Karpas-422 (cell line): ENCODE measurements at regions not wholly inside any gene's neighbourhood (a gene's known extent, or its start where the extent isn't known, plus 50 kb on each side); places are given as distances from the start of the nearest gene placed in this dataset.

ENCODE experiments used
- DNase-seq: peaks from one replicate; pipeline ENCODE4 v3.0.0-alpha.2; 2015
- H2AFZ ChIP-seq: fragments of 200-600 bp; sonication (generic); 2 replicates; pipeline ENCODE4 v1.6.1; 2014; ENCODE audit warnings: antibody characterized with exemption, low read length, mixed read lengths
- H3K27ac ChIP-seq: fragments of 200-600 bp; sonication (generic); 2 replicates; pipeline ENCODE4 v1.5.1; 2014; ENCODE audit warnings: mild to moderate bottlenecking, low read length, moderate library complexity
- H3K27me3 ChIP-seq: fragments of 200-600 bp; sonication (generic); 2 replicates; pipeline ENCODE4 v1.6.1; 2014; ENCODE audit warnings: low read length, mixed read lengths
- H3K36me3 ChIP-seq: fragments of 200-600 bp; sonication (generic); 2 replicates; pipeline ENCODE4 v1.6.1; 2014; ENCODE audit warnings: low read length, mixed read lengths; ENCODE audit not compliant: insufficient read depth
- H3K4me1 ChIP-seq: fragments of 200-600 bp; sonication (generic); 2 replicates; pipeline ENCODE4 v1.6.1; 2014; ENCODE audit warnings: mild to moderate bottlenecking, low read length, mixed read lengths
- H3K4me2 ChIP-seq: fragments of 200-600 bp; sonication (generic); 2 replicates; pipeline ENCODE4 v1.6.1; 2014; ENCODE audit warnings: low read length, low read depth, mild to moderate bottlenecking; ENCODE audit not compliant: poor library complexity, severe bottlenecking
- H3K4me3 ChIP-seq: fragments of 200-600 bp; sonication (generic); 2 replicates; pipeline ENCODE4 v1.5.1; 2014; ENCODE audit warnings: mild to moderate bottlenecking, antibody characterized with exemption, low read length, mixed read lengths
- H3K79me2 ChIP-seq: fragments of 200-600 bp; sonication (generic); 2 replicates; pipeline ENCODE4 v1.6.1; 2014; ENCODE audit warnings: mild to moderate bottlenecking, low read length, mixed read lengths
- H3K9ac ChIP-seq: fragments of 200-600 bp; sonication (generic); 2 replicates; pipeline ENCODE4 v1.6.0; 2014; ENCODE audit warnings: low read length
- H3K9me2 ChIP-seq: fragments of 200-600 bp; sonication (generic), shearing (Covaris generic); replicated peaks from 2 replicates; pipeline ENCODE4 v1.6.0; 2014; ENCODE audit warnings: mild to moderate bottlenecking, low read length, moderate library complexity; ENCODE audit not compliant: insufficient read depth
- H3K9me3 ChIP-seq: fragments of 300-700, 200-600 bp; sonication (generic); 2 replicates; pipeline ENCODE4 v1.6.1; 2014; ENCODE audit warnings: low read length, mixed read lengths
- H4K20me1 ChIP-seq: fragments of 200-600 bp; sonication (generic); 2 replicates; pipeline ENCODE4 v1.6.1; 2014; ENCODE audit warnings: mild to moderate bottlenecking, antibody characterized with exemption, low read length, low read depth; ENCODE audit not compliant: insufficient read depth

DNA sequence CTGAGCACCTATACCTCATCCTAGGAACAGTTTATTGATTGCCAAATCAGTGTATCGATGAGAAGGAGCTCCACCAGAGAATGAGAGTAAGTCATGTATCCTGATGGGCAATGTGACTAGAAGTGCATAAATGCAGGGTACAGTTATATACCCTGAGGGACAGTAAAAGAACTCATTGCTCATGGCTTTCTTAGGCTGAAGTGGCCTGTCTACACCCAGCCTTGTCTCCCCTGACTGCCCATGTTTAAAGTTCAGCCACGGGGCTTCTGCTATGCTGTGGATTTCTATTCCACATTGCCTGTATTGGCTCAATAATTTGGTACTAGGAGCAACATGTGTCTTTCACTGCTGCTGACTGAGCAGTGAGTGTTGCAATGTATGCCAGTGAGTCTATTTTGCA, 400.4 kb upstream of the IMPG1 start:
- H3K4me1 ChIP-seq = no peaks in the 10 kb centered on the region
- H3K9me3 ChIP-seq = peaks cover 38% of the 10 kb centered on the region
- no peak overlapping the region for H3K27ac ChIP-seq
- no peaks in the 10 kb centered on the region for H3K27me3 ChIP-seq
- no peak overlapping the region for H3K4me2 ChIP-seq
- DNase-seq = no peak
- no peak overlapping the region for H3K9ac ChIP-seq
- no peaks in the 10 kb centered on the region for H3K9me2 ChIP-seq
- no peaks in the 10 kb centered on the region for H3K36me3 ChIP-seq
- H3K79me2 ChIP-seq = no peaks in the 10 kb centered on the region
- H3K4me3 ChIP-seq = no peak overlapping the region
- H2AFZ ChIP-seq = no peak overlapping the region
- H4K20me1 ChIP-seq = no peaks in the 10 kb centered on the region

DNA sequence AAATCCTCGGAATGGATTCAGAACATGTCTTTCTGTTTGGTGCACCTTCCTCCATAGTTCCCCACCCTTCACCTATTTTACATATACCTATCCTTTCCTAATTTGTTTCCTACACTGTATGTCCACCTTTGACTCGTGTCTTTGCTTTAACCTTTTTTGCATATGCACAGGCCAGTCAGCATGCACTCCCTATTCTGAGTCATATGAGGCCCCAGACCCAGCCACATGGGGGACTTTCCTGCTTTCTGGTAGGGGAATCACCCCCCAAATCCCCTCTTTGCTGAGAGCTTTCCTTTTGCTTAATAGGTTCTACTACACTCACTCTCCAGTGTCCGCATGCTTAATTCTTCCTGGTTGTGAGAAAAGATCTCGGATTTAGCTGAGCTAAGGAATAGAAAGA, 393.8 kb upstream of the IMPG1 start:
- H3K36me3 ChIP-seq = no peaks in the 10 kb centered on the region
- no peak overlapping the region for H3K4me2 ChIP-seq
- H3K9me3 ChIP-seq = peaks cover 23% of the 10 kb centered on the region
- no peaks in the 10 kb centered on the region for H3K27me3 ChIP-seq
- H3K4me1 ChIP-seq = no peaks in the 10 kb centered on the region
- H3K4me3 ChIP-seq = no peak overlapping the region
- H4K20me1 ChIP-seq = no peaks in the 10 kb centered on the region
- no peak overlapping the region for H2AFZ ChIP-seq
- H3K79me2 ChIP-seq = no peaks in the 10 kb centered on the region
- no peak overlapping the region for H3K27ac ChIP-seq
- no peak for DNase-seq
- H3K9ac ChIP-seq = no peak overlapping the region
- H3K9me2 ChIP-seq = no peaks in the 10 kb centered on the region

DNA sequence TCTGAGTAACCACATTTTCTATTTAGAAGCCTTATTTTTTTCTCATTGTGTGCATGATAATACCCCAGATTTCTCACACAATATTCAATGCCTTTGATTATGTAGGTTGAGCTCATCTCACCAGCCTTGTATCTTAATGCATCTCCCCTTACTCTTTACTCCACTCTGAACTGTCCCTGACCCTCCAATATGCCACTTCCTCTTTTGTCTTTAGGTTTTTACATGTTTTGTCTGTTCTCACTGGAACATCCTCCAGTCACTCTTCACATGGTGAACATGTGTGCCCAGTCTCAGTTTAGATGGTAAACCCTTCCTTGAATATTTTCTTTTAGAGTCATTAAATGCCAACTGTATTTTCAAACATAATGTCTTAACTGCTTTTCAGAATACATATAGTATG, 392.9 kb upstream of the IMPG1 start:
- Histone ChIP-seq H2AFZ (no peak overlapping the region), H3K4me2 (no peak overlapping the region), H3K27me3 (no peaks in the 10 kb centered on the region), H3K36me3 (no peaks in the 10 kb centered on the region), H3K4me1 (no peaks in the 10 kb centered on the region), H3K4me3 (no peak overlapping the region), H3K9me3 (peaks cover 21% of the 10 kb centered on the region), H4K20me1 (no peaks in the 10 kb centered on the region), H3K9me2 (no peaks in the 10 kb centered on the region), H3K79me2 (no peaks in the 10 kb centered on the region), H3K27ac (no peak overlapping the region), H3K9ac (no peak overlapping the region)
- DNase-seq = no peak

DNA sequence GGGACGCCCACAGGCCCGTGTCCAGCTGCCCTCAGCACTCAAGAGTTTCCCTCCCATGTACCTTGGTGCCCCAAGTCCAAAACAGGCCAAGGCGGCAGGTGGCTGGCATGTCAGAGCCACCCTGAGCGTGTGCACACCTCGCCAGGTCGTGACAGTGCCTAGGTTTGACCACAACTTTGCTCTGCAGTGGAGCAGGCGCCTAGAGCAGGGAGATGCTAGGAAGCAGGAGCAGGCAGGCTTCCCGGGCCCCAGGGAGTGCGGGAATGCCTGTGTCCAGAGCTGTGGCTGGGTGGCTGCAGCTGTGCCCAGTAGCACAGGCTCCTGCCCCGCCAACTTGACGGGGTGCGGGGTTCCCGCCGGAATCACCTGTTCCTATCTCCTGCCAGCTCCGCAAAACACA, 380.8 kb upstream of the IMPG1 start:
- no peak overlapping the region for H3K9ac ChIP-seq
- H2AFZ ChIP-seq = no peak overlapping the region
- H3K4me1 ChIP-seq = no peaks in the 10 kb centered on the region
- H3K4me3 ChIP-seq = no peak overlapping the region
- H4K20me1 ChIP-seq = no peaks in the 10 kb centered on the region
- no peak overlapping the region for H3K27ac ChIP-seq
- no peak for DNase-seq
- peaks cover 12% of the 10 kb centered on the region for H3K9me3 ChIP-seq
- no peaks in the 10 kb centered on the region for H3K27me3 ChIP-seq
- no peaks in the 10 kb centered on the region for H3K79me2 ChIP-seq
- no peak overlapping the region for H3K4me2 ChIP-seq
- no peaks in the 10 kb centered on the region for H3K36me3 ChIP-seq
- H3K9me2 ChIP-seq = no peaks in the 10 kb centered on the region

DNA sequence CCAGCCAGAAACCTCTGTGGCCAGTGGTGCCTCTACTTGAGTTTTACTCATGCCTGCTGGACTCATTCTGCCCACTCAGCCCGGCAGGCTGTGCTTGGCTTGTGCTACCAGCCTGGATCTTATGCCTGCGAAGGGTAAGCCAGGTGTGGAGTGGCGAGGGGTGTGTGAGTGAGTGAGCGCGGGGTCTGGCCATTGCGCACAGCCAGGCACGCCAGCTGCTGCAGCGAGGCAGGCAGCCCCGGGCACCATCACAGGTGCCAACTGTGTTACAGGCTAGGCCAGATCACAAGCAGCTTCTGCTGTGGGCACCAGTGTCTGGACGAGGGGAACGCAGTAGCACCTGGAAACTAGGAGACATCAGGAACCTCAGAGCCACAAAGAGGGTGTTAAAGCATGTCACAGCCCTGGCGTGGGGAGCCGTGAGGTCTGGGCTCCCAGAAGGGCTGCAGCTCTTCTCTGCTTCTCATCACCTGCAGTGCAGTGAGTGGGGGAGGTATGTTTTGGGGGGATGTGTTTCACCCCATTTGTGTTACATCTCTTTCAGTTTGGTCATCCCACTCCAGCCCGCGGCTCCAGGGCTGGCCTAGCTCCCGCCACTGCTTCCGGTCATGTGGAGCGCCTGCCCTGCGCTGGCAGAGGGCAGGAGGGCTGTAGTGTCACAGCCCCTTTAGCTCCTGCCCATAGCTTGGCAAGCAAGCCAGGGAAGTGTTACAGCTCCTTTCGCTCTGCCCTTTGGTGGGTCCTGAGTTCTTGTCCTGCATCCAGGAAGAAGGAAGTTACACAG, 379.7 kb upstream of the IMPG1 start:
- Histone ChIP-seq H3K27me3 (no peaks in the 10 kb centered on the region), H3K4me3 (no peak overlapping the region), H3K4me2 (no peak overlapping the region), H3K9ac (no peak overlapping the region), H4K20me1 (no peaks in the 10 kb centered on the region), H3K4me1 (no peaks in the 10 kb centered on the region), H3K27ac (no peak overlapping the region), H3K36me3 (no peaks in the 10 kb centered on the region), H3K9me2 (no peaks in the 10 kb centered on the region), H3K9me3 (peaks cover 12% of the 10 kb centered on the region), H2AFZ (no peak overlapping the region), H3K79me2 (no peaks in the 10 kb centered on the region)
- no peak for DNase-seq

DNA sequence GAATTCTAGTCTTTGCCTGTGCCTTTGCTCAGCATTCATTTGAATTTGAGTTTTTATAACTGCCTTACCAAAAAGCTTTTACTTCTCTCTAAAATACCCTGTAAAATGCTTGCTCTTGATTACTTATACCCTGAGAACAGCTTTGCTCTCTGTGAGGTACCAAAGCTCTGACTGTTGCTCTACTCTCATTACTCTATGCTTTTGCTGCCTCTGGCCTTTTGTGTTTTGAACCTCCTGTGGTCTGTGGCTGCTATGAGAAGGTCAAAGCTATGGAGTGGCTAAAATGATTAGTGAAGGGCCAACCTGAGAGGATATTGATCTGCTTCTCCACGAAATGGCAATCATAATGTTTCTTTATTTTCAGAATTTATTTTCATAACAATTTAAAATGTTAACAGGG, 375.6 kb upstream of the IMPG1 start:
- no peaks in the 10 kb centered on the region for H3K4me1 ChIP-seq
- no peak overlapping the region for H3K27ac ChIP-seq
- H3K4me3 ChIP-seq = no peak overlapping the region
- H3K9me3 ChIP-seq = peaks cover 8% of the 10 kb centered on the region; the same call in 1 of the 2 replicates
- H3K79me2 ChIP-seq = no peaks in the 10 kb centered on the region
- H2AFZ ChIP-seq = no peak overlapping the region
- no peak overlapping the region for H3K4me2 ChIP-seq
- no peaks in the 10 kb centered on the region for H3K9me2 ChIP-seq
- no peaks in the 10 kb centered on the region for H3K27me3 ChIP-seq
- H3K36me3 ChIP-seq = no peaks in the 10 kb centered on the region
- DNase-seq = no peak
- H4K20me1 ChIP-seq = no peaks in the 10 kb centered on the region
- H3K9ac ChIP-seq = no peak overlapping the region

DNA sequence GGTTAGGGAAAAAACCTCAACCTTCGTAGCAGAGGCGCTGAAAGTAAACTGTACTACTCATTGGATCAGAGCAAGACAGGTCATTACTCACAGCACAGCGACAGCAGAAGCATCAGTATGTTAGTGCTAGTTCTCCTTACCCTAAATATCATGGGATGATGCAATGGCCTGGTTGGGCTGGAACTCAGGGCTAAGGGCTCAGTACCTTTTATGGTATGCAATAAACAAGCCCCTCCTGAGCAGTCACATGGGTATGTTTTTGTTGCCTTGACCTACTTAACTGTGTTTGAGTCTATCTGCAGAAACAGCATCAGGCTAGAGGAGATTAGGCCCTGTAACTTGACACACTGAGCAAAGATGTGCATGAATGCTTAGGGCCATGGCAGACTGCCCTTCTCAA, 369.4 kb upstream of the IMPG1 start:
- no peak overlapping the region for H3K4me2 ChIP-seq
- H3K27ac ChIP-seq = no peak overlapping the region
- no peak overlapping the region for H3K4me3 ChIP-seq
- H3K9ac ChIP-seq = no peak overlapping the region
- H3K9me3 ChIP-seq = peaks cover 6% of the 10 kb centered on the region; the same call in 1 of the 2 replicates
- no peaks in the 10 kb centered on the region for H3K36me3 ChIP-seq
- H3K9me2 ChIP-seq = no peaks in the 10 kb centered on the region; the same call in 1 of the 2 replicates
- no peak for DNase-seq
- no peaks in the 10 kb centered on the region for H3K27me3 ChIP-seq
- no peaks in the 10 kb centered on the region for H4K20me1 ChIP-seq
- H2AFZ ChIP-seq = no peak overlapping the region
- H3K79me2 ChIP-seq = no peaks in the 10 kb centered on the region
- no peaks in the 10 kb centered on the region for H3K4me1 ChIP-seq

DNA sequence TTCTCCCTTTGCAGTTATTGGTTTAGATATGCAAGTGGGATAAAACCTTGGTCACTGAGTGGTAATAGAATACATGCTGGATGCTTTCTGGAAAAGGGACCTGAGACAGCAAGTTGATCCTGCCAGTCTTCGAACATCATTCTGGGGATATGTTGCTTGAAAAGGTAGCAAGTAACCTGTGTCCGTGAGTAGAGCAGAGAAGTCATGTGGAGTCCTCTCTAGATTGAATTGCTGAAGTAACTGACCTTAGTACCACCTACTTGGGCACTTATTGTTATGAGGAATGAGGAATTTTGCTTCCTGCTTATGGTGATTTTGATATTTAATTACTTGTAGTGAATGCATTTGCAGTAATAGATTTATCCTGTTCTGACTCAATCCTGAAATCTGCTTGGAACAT, 367.3 kb upstream of the IMPG1 start:
- H4K20me1 ChIP-seq = no peaks in the 10 kb centered on the region
- no peaks in the 10 kb centered on the region for H3K27me3 ChIP-seq
- H3K79me2 ChIP-seq = no peaks in the 10 kb centered on the region
- H3K4me3 ChIP-seq = no peak overlapping the region
- H3K9me3 ChIP-seq = peaks cover 12% of the 10 kb centered on the region
- H3K9ac ChIP-seq = no peak overlapping the region
- H3K4me1 ChIP-seq = no peaks in the 10 kb centered on the region
- no peaks in the 10 kb centered on the region for H3K36me3 ChIP-seq
- H3K4me2 ChIP-seq = no peak overlapping the region
- no peak for DNase-seq
- no peak overlapping the region for H2AFZ ChIP-seq
- no peak overlapping the region for H3K27ac ChIP-seq
- H3K9me2 ChIP-seq = no peaks in the 10 kb centered on the region; the same call in 1 of the 2 replicates
